Hepatocyte (in vitro differentiated cells): ENCODE measurements at regions not wholly inside any gene's neighbourhood (a gene's known extent, or its start where the extent isn't known, plus 50 kb on each side); places are given as distances from the start of the nearest gene placed in this dataset.

Experiments
- DNase-seq: peaks from one replicate; pipeline ENCODE4 v3.0.0-alpha.2; 2016; ENCODE audit warnings: low spot score
- H2AFZ ChIP-seq: fragments of 200-600 bp; sonication (generic); 2 replicates; pipeline ENCODE4 v1.6.0; 2016; ENCODE audit warnings: antibody characterized with exemption, mild to moderate bottlenecking
- H3K27ac ChIP-seq: fragments of 200-600 bp; sonication (generic); 2 replicates; pipeline ENCODE4 v1.5.1; 2016; ENCODE audit warnings: mild to moderate bottlenecking
- H3K27me3 ChIP-seq: fragments of 200-600 bp; sonication (generic); 2 replicates; pipeline ENCODE4 v1.6.1; 2016
- H3K36me3 ChIP-seq: fragments of 200-600 bp; sonication (generic); replicated peaks from 2 replicates; pipeline ENCODE4 v1.5.1; 2016; ENCODE audit warnings: low read depth; ENCODE audit not compliant: insufficient read depth
- H3K4me1 ChIP-seq: fragments of 200-600 bp; sonication (generic); 2 replicates; pipeline ENCODE4 v1.5.1; 2016; ENCODE audit warnings: mild to moderate bottlenecking, moderate library complexity; ENCODE audit not compliant: insufficient read depth
- H3K4me2 ChIP-seq: fragments of 200-600 bp; sonication (generic); 2 replicates; pipeline ENCODE4 v1.6.0; 2016
- H3K4me3 ChIP-seq: fragments of 200-600 bp; sonication (generic); 2 replicates; pipeline ENCODE4 v1.5.1; 2016; ENCODE audit warnings: mild to moderate bottlenecking
- H3K79me2 ChIP-seq: fragments of 200-600 bp; sonication (generic); 2 replicates; pipeline ENCODE4 v1.6.0; 2017; ENCODE audit warnings: mild to moderate bottlenecking
- H3K9me2 ChIP-seq: fragments of 200-600 bp; sonication (generic); replicated peaks from 2 replicates; pipeline ENCODE4 v1.6.0; 2017; ENCODE audit warnings: mild to moderate bottlenecking; ENCODE audit not compliant: insufficient read depth
- H3K9me3 ChIP-seq: fragments of 200-600 bp; sonication (generic); 2 replicates; pipeline ENCODE4 v1.5.1; 2016; ENCODE audit warnings: low read depth, mild to moderate bottlenecking
- H4K20me1 ChIP-seq: fragments of 200-600 bp; sonication (generic); 2 replicates; pipeline ENCODE4 v1.6.0; 2016; ENCODE audit warnings: mild to moderate bottlenecking; ENCODE audit not compliant: insufficient read depth, poor library complexity, severe bottlenecking
- EZH2 ChIP-seq: fragments of 200-600 bp; sonication (generic); IDR thresholded peaks from 2 replicates; pipeline ENCODE4 v1.6.1; 2016; ENCODE audit warnings: antibody characterized with exemption, mild to moderate bottlenecking, borderline replicate concordance
- EZH2phosphoT487 ChIP-seq: fragments of 200-600 bp; sonication (generic); IDR thresholded peaks from one replicate; pipeline ENCODE4 v1.6.1; 2018; ENCODE audit warnings: antibody characterized with exemption, mild to moderate bottlenecking, low read depth, moderate library complexity; ENCODE audit not compliant: unreplicated experiment, severe bottlenecking
- WGBS: methylation state at CpG from one replicate; pipeline ENCODE4 v1.1.6; 2016; ENCODE audit warnings: low lambda C conversion rate; ENCODE audit errors: missing lambda C conversion rate; 5-methylcytosine and 5-hydroxymethylcytosine counted together
- TF ChIP-seq, protein P1 (sequence below): fragments of 200-600 bp; sonication (generic); IDR thresholded peaks from 2 replicates; pipeline ENCODE4 v1.5.1; 2016; ENCODE audit warnings: antibody characterized with exemption, mild to moderate bottlenecking; ENCODE audit not compliant: poor library complexity

DNA sequence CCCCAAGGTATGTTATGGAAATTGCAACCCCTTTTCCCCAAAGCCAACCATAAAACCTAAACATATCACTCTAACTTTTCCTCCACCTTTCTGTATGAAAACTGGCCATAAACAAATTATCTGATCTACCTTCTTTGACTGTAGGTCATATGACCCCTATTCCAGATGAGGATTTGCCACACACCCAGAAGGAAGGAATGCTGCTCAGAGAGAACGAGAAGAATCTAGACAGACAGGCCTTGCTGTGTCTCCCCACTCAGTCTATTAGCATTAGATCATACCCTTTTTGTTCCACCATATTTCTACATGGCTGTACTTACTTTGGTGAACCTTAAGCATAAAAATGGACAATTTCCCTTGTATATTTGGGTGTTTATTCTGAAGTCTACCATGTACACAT, 113.0 kb upstream of the PHYHIPL start:
- no peak for DNase-seq
- Histone ChIP-seq H3K4me1 (no peaks in the 10 kb centered on the region), H2AFZ (no peak overlapping the region), H3K27me3 (no peaks in the 10 kb centered on the region), H4K20me1 (no peaks in the 10 kb centered on the region), H3K36me3 (no peaks in the 10 kb centered on the region), H3K79me2 (no peaks in the 10 kb centered on the region), H3K9me3 (no peaks in the 10 kb centered on the region), H3K9me2 (no peaks in the 10 kb centered on the region), H3K27ac (no peak overlapping the region), H3K4me3 (no peak overlapping the region), H3K4me2 (no peak overlapping the region)
- 70% methylated on average over 1 of the region's 1 CpG for WGBS
- TF ChIP-seq, protein P1, sequence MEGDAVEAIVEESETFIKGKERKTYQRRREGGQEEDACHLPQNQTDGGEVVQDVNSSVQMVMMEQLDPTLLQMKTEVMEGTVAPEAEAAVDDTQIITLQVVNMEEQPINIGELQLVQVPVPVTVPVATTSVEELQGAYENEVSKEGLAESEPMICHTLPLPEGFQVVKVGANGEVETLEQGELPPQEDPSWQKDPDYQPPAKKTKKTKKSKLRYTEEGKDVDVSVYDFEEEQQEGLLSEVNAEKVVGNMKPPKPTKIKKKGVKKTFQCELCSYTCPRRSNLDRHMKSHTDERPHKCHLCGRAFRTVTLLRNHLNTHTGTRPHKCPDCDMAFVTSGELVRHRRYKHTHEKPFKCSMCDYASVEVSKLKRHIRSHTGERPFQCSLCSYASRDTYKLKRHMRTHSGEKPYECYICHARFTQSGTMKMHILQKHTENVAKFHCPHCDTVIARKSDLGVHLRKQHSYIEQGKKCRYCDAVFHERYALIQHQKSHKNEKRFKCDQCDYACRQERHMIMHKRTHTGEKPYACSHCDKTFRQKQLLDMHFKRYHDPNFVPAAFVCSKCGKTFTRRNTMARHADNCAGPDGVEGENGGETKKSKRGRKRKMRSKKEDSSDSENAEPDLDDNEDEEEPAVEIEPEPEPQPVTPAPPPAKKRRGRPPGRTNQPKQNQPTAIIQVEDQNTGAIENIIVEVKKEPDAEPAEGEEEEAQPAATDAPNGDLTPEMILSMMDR: no peak
- no peak for TF ChIP-seq EZH2phosphoT487
- no peak for TF ChIP-seq EZH2

DNA sequence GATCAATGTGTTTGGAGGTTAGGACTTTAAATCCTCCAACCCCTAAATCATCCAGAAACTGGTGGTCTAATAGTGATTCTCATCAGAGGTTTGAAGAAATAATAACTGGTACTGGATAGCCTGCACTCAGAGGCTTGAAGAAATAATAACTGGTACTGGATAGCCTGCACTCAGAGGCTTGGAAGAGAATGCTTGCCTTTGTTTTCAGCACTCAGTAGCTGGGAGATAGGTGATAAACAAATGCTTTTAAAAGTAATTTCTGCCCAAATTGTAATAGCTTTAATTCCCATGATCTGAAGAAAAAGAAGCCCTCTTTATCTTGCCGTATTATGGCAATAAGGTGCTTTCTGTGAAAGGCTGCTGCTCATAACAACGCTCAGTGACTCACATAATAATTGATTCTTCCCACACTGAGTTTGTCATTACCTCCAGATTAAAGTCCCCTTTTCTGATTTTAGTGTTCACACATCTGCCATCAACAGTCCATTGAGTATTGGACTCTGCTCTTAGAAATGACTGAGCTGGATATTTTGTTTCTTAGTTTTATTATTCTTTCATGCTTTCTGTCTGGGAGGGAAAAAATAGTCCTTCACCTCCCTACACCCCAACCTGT, 112.3 kb upstream of the PHYHIPL start:
- Histone ChIP-seq H3K27ac (no peak overlapping the region), H3K4me3 (no peak overlapping the region), H3K27me3 (no peaks in the 10 kb centered on the region), H3K79me2 (no peaks in the 10 kb centered on the region), H3K36me3 (no peaks in the 10 kb centered on the region), H3K9me3 (no peaks in the 10 kb centered on the region), H3K4me2 (no peak overlapping the region), H3K4me1 (no peaks in the 10 kb centered on the region), H4K20me1 (no peaks in the 10 kb centered on the region), H2AFZ (no peak overlapping the region), H3K9me2 (no peaks in the 10 kb centered on the region)
- DNase-seq: no peak
- 78% methylated on average over 2 of the region's 2 CpGs for WGBS
- TF ChIP-seq, protein P1: no peak
- no peak for TF ChIP-seq EZH2

DNA sequence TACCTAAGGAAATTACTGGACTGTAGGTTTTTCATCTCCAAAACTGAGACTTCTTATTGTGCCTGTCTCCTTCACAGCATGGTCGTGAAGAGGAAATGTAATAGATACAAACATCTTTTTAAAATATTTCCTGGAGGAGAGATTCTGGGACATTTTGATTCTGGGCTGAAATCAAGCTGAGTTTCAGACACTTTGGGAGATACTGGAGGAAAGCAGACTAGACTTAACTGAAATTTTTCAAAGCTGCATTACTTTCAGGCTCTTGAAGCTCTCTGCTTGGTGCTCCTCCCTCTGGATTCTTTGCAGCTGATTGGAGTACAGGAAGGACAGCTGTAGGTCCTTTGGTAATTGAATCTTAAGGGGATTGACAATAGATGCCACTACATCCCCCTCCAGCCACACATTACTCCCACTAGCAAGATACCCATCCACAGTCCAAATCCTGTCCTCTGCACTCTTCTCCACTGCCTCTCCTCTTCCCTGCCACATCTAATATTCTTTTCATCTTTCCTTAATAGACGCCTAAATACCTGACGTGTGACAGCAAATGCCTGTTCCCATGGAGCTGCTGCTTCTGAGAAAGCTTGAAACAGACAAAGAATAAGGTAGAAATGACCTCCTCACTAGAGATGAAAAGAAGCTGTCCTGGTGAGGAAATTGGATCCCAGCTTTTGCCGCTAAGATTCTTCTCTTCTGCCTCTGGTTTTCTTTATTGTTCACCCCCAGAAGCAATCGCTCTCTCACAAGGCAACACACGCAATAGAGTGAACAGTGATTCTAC, 111.5 kb upstream of the PHYHIPL start:
- WGBS: 86% methylated on average over 6 of the region's 6 CpGs
- H3K27ac ChIP-seq: no peak overlapping the region
- no peak overlapping the region for H3K4me3 ChIP-seq

More for the DNA sequence above, 111.5 kb upstream of the PHYHIPL start:
- no peaks in the 10 kb centered on the region for H3K27me3 ChIP-seq
- H4K20me1 ChIP-seq: no peaks in the 10 kb centered on the region
- H3K4me1 ChIP-seq: no peaks in the 10 kb centered on the region
- no peaks in the 10 kb centered on the region for H3K9me3 ChIP-seq
- H3K4me2 ChIP-seq: no peak overlapping the region
- no peak overlapping the region for H2AFZ ChIP-seq
- no peaks in the 10 kb centered on the region for H3K36me3 ChIP-seq
- H3K9me2 ChIP-seq: no peaks in the 10 kb centered on the region
- no peak for DNase-seq
- no peaks in the 10 kb centered on the region for H3K79me2 ChIP-seq
- no peak for TF ChIP-seq EZH2
- no peak for TF ChIP-seq EZH2phosphoT487
- TF ChIP-seq, protein P1: no peak
